NCI-H1105 (cell line): ENCODE measurements at regions not wholly inside any gene's neighbourhood (a gene's known extent, or its start where the extent isn't known, plus 50 kb on each side); places are given as distances from the start of the nearest gene placed in this dataset.
"Not testable (repeated sequence)": the region's sequence is repeated elsewhere in the genome, so short reads cannot be mapped to it uniquely, and the experiment has no call there.

ENCODE experiments used
- DNase-seq: peaks from one replicate; lab custom pipeline; 2025; lab: John Stamatoyannopoulos, UW

GRCh38 chr3:144462337-144462736 is 490.7 kb downstream of the DIPK2A start:
- DNase-seq = no peak

GRCh38 chr3:144463911-144464310 is 492.3 kb downstream of the DIPK2A start:
- DNase-seq = no peak

- no peak for DNase-seq
These were observed 494.5 kb downstream of the DIPK2A start for GRCh38 chr3:144466114-144466513.

GRCh38 chr3:144466540-144466939 is 494.9 kb downstream of the DIPK2A start:
- DNase-seq = no peak

- DNase-seq = no peak
These were observed 499.0 kb downstream of the DIPK2A start for GRCh38 chr3:144470666-144471065.

GRCh38 chr3:144477593-144477992 is 506.0 kb downstream of the DIPK2A start:
- no peak for DNase-seq

- DNase-seq = no peak
These were observed 508.8 kb downstream of the DIPK2A start for GRCh38 chr3:144480416-144480919.

- DNase-seq = no peak
These were observed 511.3 kb downstream of the DIPK2A start for GRCh38 chr3:144482876-144483275.

- no peak for DNase-seq
These were observed 515.4 kb downstream of the DIPK2A start for GRCh38 chr3:144487011-144487410.

GRCh38 chr3:144488927-144489326 is 517.3 kb downstream of the DIPK2A start:
- no peak for DNase-seq

GRCh38 chr3:144491333-144491732 is 519.7 kb downstream of the DIPK2A start:
- no peak for DNase-seq

GRCh38 chr3:144494651-144495050 is 523.0 kb downstream of the DIPK2A start:
- DNase-seq = not testable (repeated sequence)

GRCh38 chr3:144496141-144496835 is 524.7 kb downstream of the DIPK2A start:
- DNase-seq = no peak

GRCh38 chr3:144497452-144497851 is 525.8 kb downstream of the DIPK2A start:
- no peak for DNase-seq

GRCh38 chr3:144499001-144499930 is 527.6 kb downstream of the DIPK2A start:
- no peak for DNase-seq

GRCh38 chr3:144501467-144501866 is 529.8 kb downstream of the DIPK2A start:
- DNase-seq = no peak

- no peak for DNase-seq
These were observed 530.8 kb downstream of the DIPK2A start for GRCh38 chr3:144502402-144502801.

GRCh38 chr3:144506375-144506774 is 534.8 kb downstream of the DIPK2A start:
- not testable (repeated sequence) for DNase-seq

GRCh38 chr3:144511346-144511745 is 539.7 kb downstream of the DIPK2A start:
- DNase-seq = no peak

- DNase-seq = no peak
These were observed 544.4 kb downstream of the DIPK2A start for GRCh38 chr3:144516026-144516425.

GRCh38 chr3:144516589-144516988 is 545.0 kb downstream of the DIPK2A start:
- DNase-seq = no peak

GRCh38 chr3:144521131-144521530 is 549.5 kb downstream of the DIPK2A start:
- DNase-seq = peak; percentile 31

- DNase-seq = no peak
These were observed 550.8 kb downstream of the DIPK2A start for GRCh38 chr3:144522456-144522855.
